K562 (cell line): ENCODE measurements at regions not wholly inside any gene's neighbourhood (a gene's known extent, or its start where the extent isn't known, plus 50 kb on each side); places are given as distances from the start of the nearest gene placed in this dataset.

Experiments
- ATAC-seq: fragments of 200-7000 bp; cut with Tn5 transposase; 3 replicates; pipeline ENCODE4 v1.9.1; 2020; ENCODE audit warnings: moderate library complexity
- BruUV-seq: library from RNA; stranded (reverse); fragments of 400-500 nt; replicated peaks from 2 replicates; lab custom pipeline; 2021; lab: Mats Ljungman, UMichigan
- CTCF ChIA-PET: fragments of 300-600 bp; formaldehyde crosslinking; extraction: SDS; loops from one replicate; lab custom pipeline; 2021; ENCODE audit warnings: low intra/inter-chr PET ratio; lab: Yijun Ruan, JAX
- POLR2A ChIA-PET: fragments of 300-600, 350-650 bp; sonication (Branson Sonifier 250); formaldehyde crosslinking; extraction: SDS; loops from one replicate; lab custom pipeline; 2021; ENCODE audit warnings: antibody characterized with exemption, inconsistent platforms; lab: Yijun Ruan, JAX
- DNase-seq, 4 experiments: peaks; one replicate each; pipeline versions ENCODE4 v3.0.0 to v3.0.0-alpha.2; 2011 to 2018; ENCODE audit warnings: low spot score in 3 of 4, mixed read lengths in 3 of 4; ENCODE audit errors: extremely low read depth in 1 of 4
- FAIRE-seq: peaks from 2 replicates; lab custom pipeline; 2011; peaks lifted over from hg19 to GRCh38; lab: Jason Lieb, UNC
- H2AFZ ChIP-seq: 2 replicates; pipeline ENCODE4 v1.6.0; 2011; ENCODE audit warnings: low read depth, low read length, control low read depth, inconsistent platforms
- H3K27ac ChIP-seq: fragments of 200-600 bp; 3 replicates; pipeline ENCODE4 v1.8.0; 2011; ENCODE audit warnings: low read depth, mild to moderate bottlenecking, control low read depth, inconsistent platforms, low read length, moderate library complexity, mixed read lengths; ENCODE audit errors: extremely low read depth
- H3K27me3 ChIP-seq, 2 experiments: fragments of 300-600 bp in 1 of 2; 2 replicates in 1 of 2; 3 replicates in 1 of 2; pipeline versions ENCODE4 v1.6.0 to v1.8.0; 2011; ENCODE audit warnings: inconsistent platforms in 2 of 2, low read length in 2 of 2, mild to moderate bottlenecking in 1 of 2, mixed read lengths in 1 of 2, moderate library complexity in 1 of 2; ENCODE audit not compliant: control insufficient read depth in 2 of 2, insufficient read depth in 2 of 2
- H3K36me3 ChIP-seq: fragments of 300-600 bp; 3 replicates; pipeline ENCODE4 v1.8.0; 2011; ENCODE audit warnings: mild to moderate bottlenecking, low read length, inconsistent platforms; ENCODE audit not compliant: control insufficient read depth, insufficient read depth
- H3K4me1 ChIP-seq, 2 experiments: fragments of 200-600 bp in 1 of 2; replicated peaks in 1 of 2; 2 replicates in 1 of 2; 3 replicates in 1 of 2; pipeline versions ENCODE4 v1.5.1 to v1.8.0; 2011; ENCODE audit warnings: inconsistent platforms in 2 of 2, low read length in 2 of 2, mild to moderate bottlenecking in 1 of 2, mixed read lengths in 1 of 2, moderate library complexity in 1 of 2; ENCODE audit not compliant: control insufficient read depth in 2 of 2, insufficient read depth in 2 of 2
- H3K4me2 ChIP-seq: 2 replicates; pipeline ENCODE4 v1.6.1; 2011; ENCODE audit warnings: low read length, control low read depth, inconsistent platforms, mixed read lengths; ENCODE audit not compliant: insufficient read depth
- H3K4me3 ChIP-seq: fragments of 200-600 bp; sonication (generic), shearing (Covaris generic); 2 replicates; pipeline ENCODE4 v1.5.1; 2016; ENCODE audit warnings: control low read depth, inconsistent platforms
- H3K79me2 ChIP-seq: fragments of 200-600 bp; 3 replicates; pipeline ENCODE4 v1.8.0; 2011; ENCODE audit warnings: low read length, inconsistent platforms; ENCODE audit not compliant: control insufficient read depth, insufficient read depth
- H3K9ac ChIP-seq, 2 experiments: 2 replicates each; pipeline versions ENCODE4 v1.6.0 to v1.6.1; 2011; ENCODE audit warnings: low read depth in 2 of 2, low read length in 2 of 2, control low read depth in 1 of 2, inconsistent platforms in 1 of 2, mild to moderate bottlenecking in 1 of 2, mixed read lengths in 1 of 2; ENCODE audit not compliant: insufficient read depth in 1 of 2
- H3K9me1 ChIP-seq: one replicate; pipeline ENCODE4 v1.6.0; 2011; ENCODE audit warnings: inconsistent platforms, mild to moderate bottlenecking, low read length, moderate library complexity; ENCODE audit not compliant: control insufficient read depth, insufficient read depth
- H3K9me3 ChIP-seq: replicated peaks from 2 replicates; pipeline ENCODE4 v1.5.1; 2011; ENCODE audit warnings: low read depth, low read length, inconsistent platforms; ENCODE audit not compliant: control insufficient read depth, insufficient read depth
- H4K20me1 ChIP-seq: replicated peaks from 2 replicates; pipeline ENCODE4 v1.6.1; 2011; ENCODE audit warnings: low read length, inconsistent platforms, mixed read lengths; ENCODE audit not compliant: control insufficient read depth, insufficient read depth
- ARID4B ChIP-seq: sonication (generic); formaldehyde crosslinking; IDR thresholded peaks from 2 replicates; pipeline ENCODE4 v1.8.0; 2022; ENCODE audit warnings: mild to moderate bottlenecking, missing genetic modification reagents
- BMI1 ChIP-seq: fragments of 150-350 bp; IDR thresholded peaks from 2 replicates; pipeline ENCODE4 v1.6.1; 2014; ENCODE audit warnings: low read length
- CUX1 ChIP-seq: fragments of 200-800 bp; sonication (Bioruptor generic); IDR thresholded peaks from 2 replicates; pipeline ENCODE4 v1.6.1; 2016; ENCODE audit warnings: missing genetic modification characterization, missing compliant biosample characterization
- DACH1 ChIP-seq: fragments of 450-650 bp; IDR thresholded peaks from 2 replicates; pipeline ENCODE4 v1.6.1; 2018; ENCODE audit not compliant: partially characterized antibody
- DIDO1 ChIP-seq: fragments of 450-650 bp; IDR thresholded peaks from 2 replicates; pipeline ENCODE4 v1.6.1; 2016; ENCODE audit warnings: low read depth, missing biosample characterization, missing genetic modification characterization
- ELK3 ChIP-seq: fragments of 450-650 bp; formaldehyde crosslinking; IDR thresholded peaks from 2 replicates; pipeline ENCODE4 v1.4.0; 2020; ENCODE audit warnings: mild to moderate bottlenecking
- FOXK1 ChIP-seq: sonication (generic); formaldehyde crosslinking; IDR thresholded peaks from 2 replicates; pipeline ENCODE4 v1.8.0; 2022; ENCODE audit warnings: missing genetic modification reagents, mild to moderate bottlenecking, borderline replicate concordance
- POLR3A ChIP-seq: IDR thresholded peaks from 2 replicates; pipeline ENCODE4 v1.6.1; 2011; ENCODE audit warnings: borderline replicate concordance, mild to moderate bottlenecking, moderate library complexity; ENCODE audit not compliant: insufficient read length, insufficient read depth; ENCODE audit errors: extremely low read depth
- RHOXF2B ChIP-seq: fragments of 250-450 bp; sonication (Bioruptor Pico); conservative IDR thresholded peaks from 2 replicates; pipeline ENCODE4 v1.5.1; 2021
- ZC3H4 ChIP-seq: sonication (generic); formaldehyde crosslinking; IDR thresholded peaks from 2 replicates; pipeline ENCODE4 v1.9.0; 2021; ENCODE audit warnings: missing genetic modification reagents, borderline replicate concordance
- ZC3H8 ChIP-seq: fragments of 450-650 bp; IDR thresholded peaks from 2 replicates; pipeline ENCODE4 v1.6.1; 2017
- ZZZ3 ChIP-seq: fragments of 450-650 bp; IDR thresholded peaks from 2 replicates; pipeline ENCODE4 v1.6.1; 2016; ENCODE audit warnings: antibody characterized with exemption, mild to moderate bottlenecking, moderate library complexity
- WGBS: fragments of 100-300 bp; shearing (Covaris generic); methylation state at CpG from one replicate; pipeline ENCODE4 v1.1.6; 2016; ENCODE audit warnings: low coverage, mixed read lengths; ENCODE audit not compliant: insufficient coverage; ENCODE audit errors: missing lambda C conversion rate; 5-methylcytosine and 5-hydroxymethylcytosine counted together
- in situ Hi-C: fragments of 300-500 bp; cut with MboI; formaldehyde crosslinking; loops from 4 replicates; pipeline ENCODE4 v1.15.0; 2018; ENCODE audit warnings: inconsistent platforms, mixed read lengths
- intact Hi-C: fragments of 100-400 bp; cut with micrococcal nuclease; formaldehyde crosslinking; loops from 2 replicates; pipeline ENCODE4 v1.14.2; 2022

GRCh38 chr10:105986486-105986885, 1178.0 kb downstream of the SORCS1 start:
- no peaks in the 10 kb centered on the region for H3K79me2 ChIP-seq
- intact Hi-C loops = no loop called here
- no peak for DNase-seq
- no peak overlapping the region for H3K9ac ChIP-seq
- no peak overlapping the region for H3K27ac ChIP-seq
- no peaks in the 10 kb centered on the region for H3K9me1 ChIP-seq
- ChIA-PET POLR2A (no interaction called here), CTCF (no interaction called here)
- H3K27me3 ChIP-seq = no peaks in the 10 kb centered on the region
- no peak for FAIRE-seq
- no peaks in the 10 kb centered on the region for H3K4me1 ChIP-seq
- H2AFZ ChIP-seq = no peak overlapping the region
- TF ChIP-seq DACH1 (no peak), ZC3H4 (CRISPR knock-in tag) (no peak), ZZZ3 (no peak), CUX1 (no peak), ARID4B (CRISPR knock-in tag) (no peak), FOXK1 (CRISPR knock-in tag) (no peak), DIDO1 (tag) (no peak), RHOXF2B (CRISPR knock-in tag) (no peak), POLR3A (no peak), ELK3 (CRISPR knock-in tag) (no peak), BMI1 (no peak), ZC3H8 (no peak)
- in situ Hi-C loops = no loop called here
- no peaks in the 10 kb centered on the region for H4K20me1 ChIP-seq
- no peak overlapping the region for H3K4me3 ChIP-seq
- no TSS peak for BruUV-seq
- H3K36me3 ChIP-seq = no peaks in the 10 kb centered on the region
- H3K9me3 ChIP-seq = no peaks in the 10 kb centered on the region
- no peak overlapping the region for H3K4me2 ChIP-seq
- WGBS = 3% methylated on average over 2 of the region's 2 CpGs
- ATAC-seq = no peak
